Mammary epithelial cell (primary cell): ENCODE measurements at regions not wholly inside any gene's neighbourhood (a gene's known extent, or its start where the extent isn't known, plus 50 kb on each side); places are given as distances from the start of the nearest gene placed in this dataset.

Experiments used
- EZH2 ChIP-seq: IDR thresholded peaks from 2 replicates; pipeline ENCODE4 v1.6.1; 2012; ENCODE audit warnings: low read length, inconsistent platforms, borderline replicate concordance
- TF ChIP-seq, protein P1 (sequence below), 2 donors: IDR thresholded peaks in 1 of 2; conservative IDR thresholded peaks in 1 of 2; 2 replicates each; pipeline ENCODE4 v1.5.1; 2011 to 2012; ENCODE audit warnings: inconsistent platforms in 2 of 2, low read length in 2 of 2, mild to moderate bottlenecking in 2 of 2, control low read depth in 1 of 2, low read depth in 1 of 2; ENCODE audit not compliant: insufficient read depth in 1 of 2; ENCODE audit errors: extremely low read depth in 1 of 2

DNA sequence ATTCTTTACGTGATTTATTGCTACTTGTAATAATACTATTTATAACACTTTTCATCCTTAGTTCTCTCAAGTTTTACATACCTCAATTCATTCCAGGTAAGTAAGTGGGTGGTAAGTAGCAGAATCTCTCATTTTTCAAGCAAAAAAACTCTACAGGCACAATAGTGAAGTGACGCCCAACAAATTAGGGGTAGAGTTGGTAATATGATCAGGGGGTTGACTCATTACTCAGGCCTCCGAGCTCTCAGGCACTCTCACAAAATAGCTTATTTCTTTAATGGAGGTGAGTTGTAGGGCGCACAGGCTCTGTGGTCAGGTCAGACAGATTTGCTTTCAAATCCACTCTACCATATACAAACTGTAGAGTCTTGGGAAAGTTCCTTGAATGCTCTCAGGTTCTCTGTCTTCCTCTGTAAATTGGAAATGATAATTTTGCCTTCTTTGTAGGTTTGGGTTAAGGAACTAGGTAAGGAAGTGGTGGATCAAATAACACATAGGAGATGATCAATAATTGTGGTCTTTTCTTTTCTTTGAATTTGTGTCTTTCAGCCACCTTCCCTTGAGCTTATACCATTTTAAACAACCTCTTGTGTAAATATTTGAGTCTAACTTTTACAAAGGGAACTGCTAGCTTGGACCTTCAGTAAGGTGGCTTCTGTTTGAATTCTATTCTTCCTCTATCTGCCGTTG, 134.9 kb upstream of the LEF1 start:
- TF ChIP-seq, protein P1, sequence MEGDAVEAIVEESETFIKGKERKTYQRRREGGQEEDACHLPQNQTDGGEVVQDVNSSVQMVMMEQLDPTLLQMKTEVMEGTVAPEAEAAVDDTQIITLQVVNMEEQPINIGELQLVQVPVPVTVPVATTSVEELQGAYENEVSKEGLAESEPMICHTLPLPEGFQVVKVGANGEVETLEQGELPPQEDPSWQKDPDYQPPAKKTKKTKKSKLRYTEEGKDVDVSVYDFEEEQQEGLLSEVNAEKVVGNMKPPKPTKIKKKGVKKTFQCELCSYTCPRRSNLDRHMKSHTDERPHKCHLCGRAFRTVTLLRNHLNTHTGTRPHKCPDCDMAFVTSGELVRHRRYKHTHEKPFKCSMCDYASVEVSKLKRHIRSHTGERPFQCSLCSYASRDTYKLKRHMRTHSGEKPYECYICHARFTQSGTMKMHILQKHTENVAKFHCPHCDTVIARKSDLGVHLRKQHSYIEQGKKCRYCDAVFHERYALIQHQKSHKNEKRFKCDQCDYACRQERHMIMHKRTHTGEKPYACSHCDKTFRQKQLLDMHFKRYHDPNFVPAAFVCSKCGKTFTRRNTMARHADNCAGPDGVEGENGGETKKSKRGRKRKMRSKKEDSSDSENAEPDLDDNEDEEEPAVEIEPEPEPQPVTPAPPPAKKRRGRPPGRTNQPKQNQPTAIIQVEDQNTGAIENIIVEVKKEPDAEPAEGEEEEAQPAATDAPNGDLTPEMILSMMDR (conservative IDR thresholded peaks at IDR 0.05 in 1 of 2, IDR thresholded peaks at IDR 0.05 in 1 of 2; ENCODE audit: extremely low read depth in 1 of 2, insufficient read depth in 1 of 2, low read depth in 1 of 2, low read length in 2 of 2), result no peak
- no peak for TF ChIP-seq EZH2
